SK-N-MC (cell line): ENCODE measurements at regions not wholly inside any gene's neighbourhood (a gene's known extent, or its start where the extent isn't known, plus 50 kb on each side); places are given as distances from the start of the nearest gene placed in this dataset.

Experiments
- EZH2 ChIP-seq: fragments of 200-600 bp; sonication (generic); IDR thresholded peaks from one replicate; pipeline ENCODE4 v1.6.1; 2017; ENCODE audit warnings: antibody characterized with exemption
- POLR2AphosphoS5 ChIP-seq: IDR thresholded peaks from 2 replicates; pipeline ENCODE4 v1.6.1; 2012; ENCODE audit warnings: mild to moderate bottlenecking, low read depth, low read length, borderline replicate concordance

- TF ChIP-seq EZH2 (no peak), POLR2AphosphoS5 (no peak)
Observed at GRCh38 chr3:162428192-162428591, 931.6 kb downstream of the OTOL1 start.
